GM12878 (cell line): ENCODE measurements at regions not wholly inside any gene's neighbourhood (a gene's known extent, or its start where the extent isn't known, plus 50 kb on each side); places are given as distances from the start of the nearest gene placed in this dataset.

Experiments used
- ATAC-seq: fragments of 200-7000 bp; cut with Tn5 transposase; 3 replicates; pipeline ENCODE4 v1.9.1; 2020; ENCODE audit warnings: mild to moderate bottlenecking, moderate library complexity
- BruUV-seq: library from RNA; stranded (reverse); fragments of 400-500 nt; replicated peaks from 2 replicates; lab custom pipeline; 2021; lab: Mats Ljungman, UMichigan
- CTCF ChIA-PET: fragments of 300-600 bp; sonication (Branson Sonifier 250); formaldehyde crosslinking; extraction: SDS; loops from one replicate; lab custom pipeline; 2021; ENCODE audit warnings: inconsistent platforms; lab: Yijun Ruan, JAX
- POLR2A ChIA-PET: fragments of 350-600 bp; formaldehyde crosslinking; extraction: SDS; loops from one replicate; lab custom pipeline; 2021; ENCODE audit warnings: inconsistent platforms; lab: Charles Lee
- RAD21 ChIA-PET: fragments of 300-600 bp; sonication (Branson Sonifier 250); formaldehyde crosslinking; loops from one replicate; lab custom pipeline; 2023; ENCODE audit warnings: antibody characterized with exemption; ENCODE audit not compliant: unreplicated experiment; lab: Charles Lee
- SMC1A ChIA-PET: fragments of 300-600 bp; sonication (Branson Sonifier 250); formaldehyde crosslinking; loops from one replicate; lab custom pipeline; 2023; ENCODE audit not compliant: unreplicated experiment, uncharacterized antibody; lab: Charles Lee
- DNase-seq: peaks from one replicate; pipeline ENCODE4 v3.0.0-alpha.2; 2011; ENCODE audit warnings: low read depth, low spot score
- FAIRE-seq: peaks from 3 replicates; lab custom pipeline; 2011; peaks lifted over from hg19 to GRCh38; lab: Jason Lieb, UNC
- H2AFZ ChIP-seq: 2 replicates; pipeline ENCODE4 v1.6.0; 2011; ENCODE audit warnings: low read depth, low read length, control low read depth; ENCODE audit not compliant: control insufficient read depth
- H3K27ac ChIP-seq: 2 replicates; pipeline ENCODE4 v1.5.1; 2011; ENCODE audit warnings: control low read depth; ENCODE audit not compliant: control insufficient read depth, insufficient read depth
- H3K27me3 ChIP-seq, 2 experiments: replicated peaks in 1 of 2; 2 replicates each; pipeline versions ENCODE4 v1.6.0 to v1.6.1; 2011; ENCODE audit warnings: low read length in 1 of 2; ENCODE audit not compliant: control insufficient read depth in 2 of 2, insufficient read depth in 2 of 2
- H3K36me3 ChIP-seq, 2 experiments: 2 replicates each; pipeline ENCODE4 v1.5.1; 2011; ENCODE audit warnings: low read length in 1 of 2; ENCODE audit not compliant: control insufficient read depth in 2 of 2, insufficient read depth in 2 of 2
- H3K4me1 ChIP-seq: 2 replicates; pipeline ENCODE4 v1.6.1; 2011; ENCODE audit warnings: mild to moderate bottlenecking, low read length, moderate library complexity, mixed read lengths; ENCODE audit not compliant: control insufficient read depth, insufficient read depth
- H3K4me2 ChIP-seq: 2 replicates; pipeline ENCODE4 v1.6.0; 2011; ENCODE audit warnings: control low read depth; ENCODE audit not compliant: control insufficient read depth, insufficient read depth
- H3K4me3 ChIP-seq: fragments of 200-600 bp; sonication (generic); 2 replicates; pipeline ENCODE4 v1.5.1; 2016
- H3K79me2 ChIP-seq: 2 replicates; pipeline ENCODE4 v1.6.0; 2011; ENCODE audit warnings: low read length; ENCODE audit not compliant: control insufficient read depth, insufficient read depth
- H3K9ac ChIP-seq: 2 replicates; pipeline ENCODE4 v1.8.0; 2011; ENCODE audit warnings: low read length, control low read depth, mixed read lengths; ENCODE audit not compliant: control insufficient read depth, insufficient read depth
- H3K9me3 ChIP-seq: replicated peaks from 3 replicates; pipeline ENCODE4 v1.5.1; 2011; ENCODE audit warnings: mild to moderate bottlenecking, low read length; ENCODE audit not compliant: control insufficient read depth, insufficient read depth
- H4K20me1 ChIP-seq: 2 replicates; pipeline ENCODE4 v1.6.0; 2011; ENCODE audit not compliant: control insufficient read depth, insufficient read depth
- JUNB ChIP-seq: IDR thresholded peaks from 2 replicates; pipeline ENCODE4 v1.6.1; 2016; ENCODE audit warnings: antibody characterized with exemption, mild to moderate bottlenecking
- JUND ChIP-seq: IDR thresholded peaks from 2 replicates; pipeline ENCODE4 v1.6.1; 2012; ENCODE audit warnings: low read depth, mild to moderate bottlenecking, low read length, improper control_type of control experiment, moderate library complexity
- MEF2B ChIP-seq: fragments of 450-650 bp; IDR thresholded peaks from 2 replicates; pipeline ENCODE4 v1.6.1; 2018; ENCODE audit warnings: mild to moderate bottlenecking, moderate library complexity; ENCODE audit not compliant: partially characterized antibody, poor library complexity, severe bottlenecking
- RFX5 ChIP-seq: IDR thresholded peaks from 2 replicates; pipeline ENCODE4 v1.6.1; 2011; ENCODE audit warnings: low read depth, low read length, improper control_type of control experiment
- RUNX3 ChIP-seq: IDR thresholded peaks from 2 replicates; pipeline ENCODE4 v1.6.1; 2012; ENCODE audit warnings: low read length, inconsistent platforms
- SP1 ChIP-seq: IDR thresholded peaks from one replicate; pipeline ENCODE4 v1.6.1; 2011; ENCODE audit warnings: low read depth, low read length
- TCF3 ChIP-seq: IDR thresholded peaks from 2 replicates; pipeline ENCODE4 v1.6.1; 2012; ENCODE audit warnings: low read depth, mild to moderate bottlenecking, low read length, borderline replicate concordance; ENCODE audit not compliant: insufficient read depth
- WGBS: methylation state at CpG from one replicate; pipeline ENCODE4 v1.1.6; 2016; ENCODE audit warnings: low lambda C conversion rate; ENCODE audit not compliant: insufficient replicate concordance, insufficient coverage; ENCODE audit errors: missing lambda C conversion rate; 5-methylcytosine and 5-hydroxymethylcytosine counted together
- in situ Hi-C: fragments of 300-500 bp; cut with MboI; formaldehyde crosslinking; loops from 9 replicates; pipeline ENCODE4 v1.14.3; 2018; ENCODE audit warnings: mixed read lengths
- intact Hi-C: fragments of 100-400 bp; cut with micrococcal nuclease; formaldehyde crosslinking; loops from one replicate; pipeline ENCODE4 v1.14.2; 2022; ENCODE audit not compliant: unreplicated experiment
- TF ChIP-seq, protein P1 (sequence below): IDR thresholded peaks from 2 replicates; pipeline ENCODE4 v1.6.1; 2011; ENCODE audit warnings: mild to moderate bottlenecking, low read depth, low read length, moderate library complexity; ENCODE audit not compliant: insufficient replicate concordance
- TF ChIP-seq, protein P2 (sequence below): IDR thresholded peaks from 2 replicates; pipeline ENCODE4 v1.6.1; 2012; ENCODE audit warnings: low read depth, low read length, improper control_type of control experiment

DNA sequence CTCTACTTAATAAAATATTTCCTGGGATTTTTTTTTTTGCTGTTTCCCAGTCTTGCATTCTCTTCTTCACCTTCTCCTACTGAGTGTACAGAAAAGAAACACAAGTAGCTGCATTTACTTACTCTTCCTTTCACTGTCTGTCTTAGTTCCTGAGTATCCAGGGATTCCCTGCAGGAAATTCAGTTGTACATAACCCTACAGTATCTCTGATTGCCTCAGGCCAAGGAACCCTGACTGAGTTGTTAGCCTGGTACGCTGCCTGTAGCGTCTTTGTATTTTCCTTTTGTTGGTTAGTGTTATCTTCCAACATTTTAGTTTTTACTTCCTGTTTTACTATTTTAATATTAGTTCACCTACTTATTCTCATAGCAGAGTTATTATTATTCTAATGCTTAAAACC, 142.5 kb upstream of the ROBO1 start:
- ChIA-PET RAD21 (no interaction called here), CTCF (no interaction called here), POLR2A (no interaction called here), SMC1A (no interaction called here)
- intact Hi-C loops (no loop called here), in situ Hi-C loops (no loop called here)
- Histone ChIP-seq H3K27me3 (no peaks in the 10 kb centered on the region), H3K4me3 (no peak overlapping the region), H4K20me1 (no peaks in the 10 kb centered on the region), H3K4me2 (no peak overlapping the region), H3K79me2 (no peaks in the 10 kb centered on the region), H2AFZ (no peak overlapping the region), H3K27ac (no peak overlapping the region), H3K9ac (no peak overlapping the region), H3K9me3 (no peaks in the 10 kb centered on the region), H3K36me3 (no peaks in the 10 kb centered on the region), H3K4me1 (no peaks in the 10 kb centered on the region)
- FAIRE-seq (no peak), ATAC-seq (no peak), DNase-seq (no peak)
- no TSS peak for BruUV-seq
- 0% methylated on average over 2 of the region's 2 CpGs for WGBS
- no peak for TF ChIP-seq RFX5
- TF ChIP-seq, protein P1, sequence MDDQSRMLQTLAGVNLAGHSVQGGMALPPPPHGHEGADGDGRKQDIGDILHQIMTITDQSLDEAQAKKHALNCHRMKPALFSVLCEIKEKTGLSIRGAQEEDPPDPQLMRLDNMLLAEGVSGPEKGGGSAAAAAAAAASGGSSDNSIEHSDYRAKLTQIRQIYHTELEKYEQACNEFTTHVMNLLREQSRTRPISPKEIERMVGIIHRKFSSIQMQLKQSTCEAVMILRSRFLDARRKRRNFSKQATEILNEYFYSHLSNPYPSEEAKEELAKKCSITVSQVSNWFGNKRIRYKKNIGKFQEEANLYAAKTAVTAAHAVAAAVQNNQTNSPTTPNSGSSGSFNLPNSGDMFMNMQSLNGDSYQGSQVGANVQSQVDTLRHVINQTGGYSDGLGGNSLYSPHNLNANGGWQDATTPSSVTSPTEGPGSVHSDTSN: no peak

DNA sequence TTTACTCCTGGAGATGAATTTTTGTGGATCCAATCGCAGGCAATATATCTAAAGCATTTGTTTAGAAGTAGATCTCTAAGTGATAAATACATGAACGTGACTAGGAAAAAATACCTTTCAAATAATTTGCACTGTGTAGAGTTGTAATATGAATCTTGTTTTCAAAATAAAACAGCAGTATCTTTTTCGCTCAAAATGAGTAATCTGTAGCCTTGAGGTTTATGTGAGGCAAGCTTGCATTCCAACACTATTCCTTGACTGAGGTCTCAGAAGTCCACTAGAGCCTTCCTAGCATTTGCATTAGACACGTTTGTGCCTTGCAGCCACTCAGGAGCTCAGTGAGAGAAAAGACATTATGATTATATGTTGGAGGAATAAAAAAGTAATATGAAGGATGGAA, 138.3 kb upstream of the ROBO1 start:
- Histone ChIP-seq H2AFZ (no peak overlapping the region), H4K20me1 (no peaks in the 10 kb centered on the region), H3K4me3 (no peak overlapping the region), H3K4me2 (no peak overlapping the region), H3K9ac (no peak overlapping the region), H3K79me2 (no peaks in the 10 kb centered on the region), H3K27me3 (no peaks in the 10 kb centered on the region), H3K9me3 (no peaks in the 10 kb centered on the region), H3K36me3 (no peaks in the 10 kb centered on the region), H3K4me1 (no peaks in the 10 kb centered on the region), H3K27ac (no peak overlapping the region)
- 10% methylated on average over 4 of the region's 4 CpGs for WGBS
- CTCF ChIA-PET: no interaction called here
- no TSS peak for BruUV-seq
- RAD21 ChIA-PET: no interaction called here
- POLR2A ChIA-PET: no interaction called here
- no peak for DNase-seq
- SMC1A ChIA-PET: no interaction called here
- intact Hi-C loops (no loop called here), in situ Hi-C loops (no loop called here)
- FAIRE-seq: no peak
- no peak for TF ChIP-seq TCF3
- no peak for TF ChIP-seq RUNX3
- no peak for TF ChIP-seq SP1
- no peak for TF ChIP-seq MEF2B
- TF ChIP-seq, protein P2, sequence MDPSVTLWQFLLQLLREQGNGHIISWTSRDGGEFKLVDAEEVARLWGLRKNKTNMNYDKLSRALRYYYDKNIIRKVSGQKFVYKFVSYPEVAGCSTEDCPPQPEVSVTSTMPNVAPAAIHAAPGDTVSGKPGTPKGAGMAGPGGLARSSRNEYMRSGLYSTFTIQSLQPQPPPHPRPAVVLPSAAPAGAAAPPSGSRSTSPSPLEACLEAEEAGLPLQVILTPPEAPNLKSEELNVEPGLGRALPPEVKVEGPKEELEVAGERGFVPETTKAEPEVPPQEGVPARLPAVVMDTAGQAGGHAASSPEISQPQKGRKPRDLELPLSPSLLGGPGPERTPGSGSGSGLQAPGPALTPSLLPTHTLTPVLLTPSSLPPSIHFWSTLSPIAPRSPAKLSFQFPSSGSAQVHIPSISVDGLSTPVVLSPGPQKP: no peak
- no peak for TF ChIP-seq JUND
- TF ChIP-seq JUNB: no peak
- ATAC-seq: no peak
